Right kidney (tissue), 1 donor: ENCODE measurements at regions not wholly inside any gene's neighbourhood (a gene's known extent, or its start where the extent isn't known, plus 50 kb on each side); places are given as distances from the start of the nearest gene placed in this dataset.
"Not testable (repeated sequence)": the region's sequence is repeated elsewhere in the genome, so short reads cannot be mapped to it uniquely, and the experiment has no call there.

ENCODE experiments used
- DNase-seq: peaks from one replicate; pipeline ENCODE4 v3.0.0-alpha.2; 2016

DNA sequence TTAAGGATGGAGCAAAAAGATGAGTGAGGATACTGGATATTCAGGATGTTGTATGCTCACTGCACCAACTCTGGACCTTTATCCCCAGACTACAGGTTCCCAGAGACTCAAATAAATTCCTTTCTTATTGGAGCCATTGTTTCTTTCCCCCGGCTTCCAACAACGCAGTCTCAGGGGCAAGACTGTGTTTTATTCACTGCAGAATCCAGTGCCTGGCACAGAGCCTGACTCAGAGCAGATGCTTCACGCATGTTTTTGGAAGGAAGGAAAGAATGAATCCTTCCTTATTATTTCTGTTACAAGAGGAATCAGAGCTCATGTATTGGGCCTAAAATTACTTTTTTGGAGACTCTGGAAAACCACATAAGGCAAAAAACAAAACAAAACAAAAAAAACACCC is 96.0 kb upstream of the VGLL4 start:
- DNase-seq: no peak

DNA sequence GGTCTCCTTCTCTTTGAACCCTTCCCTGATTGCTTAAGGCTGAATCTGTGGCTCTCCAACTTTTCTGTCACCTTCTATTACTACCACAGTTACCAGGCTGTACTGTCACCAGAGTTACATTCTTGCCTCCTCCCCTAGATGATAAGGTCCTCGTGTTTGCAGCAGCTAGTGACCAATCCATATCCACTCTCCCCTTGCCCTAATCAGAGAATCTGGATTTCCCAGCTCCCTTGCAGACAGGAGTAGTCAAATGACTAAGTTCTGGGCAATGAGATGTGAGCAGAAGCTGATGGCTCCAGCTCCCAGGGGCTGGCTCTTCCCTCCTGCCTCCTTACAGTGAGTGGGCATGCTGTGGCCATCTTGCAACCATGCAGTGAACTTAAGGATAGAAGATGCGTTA is 95.4 kb upstream of the VGLL4 start:
- DNase-seq: no peak

DNA sequence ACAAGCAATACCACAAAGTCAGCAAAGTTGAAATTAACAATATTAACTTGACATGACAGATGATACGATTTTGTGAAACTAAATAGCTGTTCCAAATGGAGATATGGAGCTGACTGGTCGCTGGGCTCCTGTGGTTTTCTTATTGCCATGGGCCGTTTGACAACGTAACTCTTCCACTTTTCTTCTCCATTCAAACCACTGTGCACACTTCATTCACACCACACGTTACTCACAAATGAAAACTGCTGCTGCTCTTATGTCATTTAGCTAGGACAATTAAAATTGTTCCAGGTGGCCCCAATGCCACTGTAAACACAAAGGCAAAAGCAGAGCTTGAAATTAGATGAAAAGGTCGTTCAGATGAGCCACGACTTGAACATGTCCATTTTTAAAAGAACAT is 94.0 kb upstream of the VGLL4 start:
- DNase-seq: no peak

DNA sequence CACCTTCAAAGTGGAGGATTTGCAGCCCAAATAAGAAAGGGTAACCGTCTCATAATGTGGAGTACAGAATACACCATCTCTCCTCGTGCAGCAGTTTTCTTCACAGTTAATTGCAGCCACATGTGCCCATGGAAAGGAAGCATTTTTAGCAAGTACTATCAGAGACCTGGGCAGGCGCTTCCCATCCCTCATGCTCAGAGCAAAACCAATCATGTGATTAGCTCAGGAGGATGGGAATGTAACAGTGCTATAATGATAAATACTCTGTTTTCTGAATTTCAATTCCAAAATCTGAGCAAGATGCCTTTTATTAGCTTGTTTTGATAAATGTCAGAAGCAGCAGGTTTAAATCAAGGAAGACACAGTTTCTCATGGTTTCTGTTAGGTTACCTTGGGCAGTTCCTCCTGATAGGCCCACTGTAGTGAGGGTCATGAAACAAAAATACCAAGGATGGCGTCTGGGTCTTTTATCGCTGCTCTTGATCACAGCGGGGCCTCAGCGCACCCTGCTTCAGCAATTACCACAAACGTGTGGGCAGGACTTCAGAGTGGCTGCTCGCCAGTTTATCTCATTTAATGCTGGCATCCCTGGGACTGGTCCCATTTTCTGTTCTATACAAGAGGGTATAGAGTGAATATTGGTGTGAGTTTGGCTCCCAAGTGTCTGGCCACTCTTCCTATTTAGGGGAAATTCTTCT is 92.6 kb upstream of the VGLL4 start:
- DNase-seq: no peak

DNA sequence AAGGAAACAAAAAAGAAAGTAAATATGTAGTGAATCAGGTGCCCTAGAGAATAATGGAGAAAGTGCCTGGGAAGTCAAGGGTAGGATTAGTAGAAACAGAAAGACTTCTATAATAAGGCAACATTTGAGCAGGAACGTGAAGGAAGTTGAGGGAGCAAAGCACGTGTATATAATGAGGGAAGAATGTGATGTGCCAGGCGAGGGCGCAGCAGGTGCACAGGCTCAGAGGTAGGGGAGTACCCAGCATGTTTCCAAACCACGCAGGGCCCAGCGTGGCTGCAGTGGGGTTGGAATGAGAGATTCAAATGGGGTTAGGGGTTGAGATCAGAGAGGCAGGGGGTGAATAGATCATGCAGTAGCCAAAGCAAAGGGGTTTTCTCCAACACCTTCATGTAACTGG is 91.9 kb upstream of the VGLL4 start:
- DNase-seq: no peak

DNA sequence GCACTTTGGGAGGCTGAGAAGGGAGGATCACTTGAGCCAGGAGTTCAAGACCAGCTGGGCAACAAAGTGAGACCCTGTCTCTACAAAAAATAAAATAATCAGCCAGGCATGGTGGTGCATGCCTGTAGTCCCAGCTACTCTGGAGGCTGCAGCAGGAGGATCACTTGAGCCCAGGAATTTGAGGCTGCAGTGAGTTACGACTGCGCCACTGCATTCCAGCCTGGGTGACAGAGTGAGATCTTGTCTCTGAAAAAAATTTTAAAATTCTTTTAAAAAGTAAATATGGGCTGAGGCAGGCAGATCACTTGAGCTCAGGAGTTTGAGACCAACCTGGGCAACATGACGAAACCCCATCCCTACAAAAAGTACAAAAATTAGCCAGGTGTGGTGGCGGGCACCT is 91.4 kb upstream of the VGLL4 start:
- not testable (repeated sequence) for DNase-seq

DNA sequence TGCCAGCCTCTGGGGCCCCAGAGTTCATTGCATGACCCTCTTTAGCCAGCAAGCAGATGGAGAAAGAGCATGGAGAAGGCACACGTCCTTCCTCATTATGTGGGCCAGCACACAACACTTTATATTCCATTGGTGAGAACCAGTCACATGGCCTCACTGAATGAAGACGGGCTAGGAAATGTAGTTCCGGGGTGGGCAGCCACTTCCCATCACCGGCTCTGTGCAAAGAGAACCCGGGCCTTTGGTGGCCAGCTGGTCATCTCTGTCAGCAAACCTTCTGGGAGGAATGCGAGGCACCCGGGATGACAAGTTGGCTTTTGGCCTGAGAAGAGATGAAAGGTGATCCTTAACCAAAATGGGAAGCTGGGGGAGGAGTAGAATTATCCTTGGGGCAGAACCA is 90.2 kb upstream of the VGLL4 start:
- DNase-seq: no peak

DNA sequence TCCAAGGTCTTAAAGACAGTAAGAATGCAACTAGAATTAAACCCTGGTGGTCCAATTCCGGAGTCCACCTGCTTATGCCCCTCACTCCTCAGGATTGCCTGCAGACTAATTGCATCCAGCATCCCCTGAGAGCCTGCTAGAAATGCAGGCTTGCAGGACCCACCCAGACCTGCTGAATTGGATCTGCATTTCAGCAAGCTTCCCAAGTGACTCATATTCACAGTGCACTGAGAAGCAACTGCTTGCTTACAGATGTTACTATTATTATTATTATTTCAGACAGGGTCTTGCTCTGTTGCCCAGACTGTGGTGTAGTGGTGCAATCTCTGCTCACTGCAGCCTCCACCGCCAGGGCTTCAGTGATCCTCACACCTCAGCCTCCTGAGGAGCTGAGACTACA is 83.5 kb upstream of the VGLL4 start:
- DNase-seq: no peak

DNA sequence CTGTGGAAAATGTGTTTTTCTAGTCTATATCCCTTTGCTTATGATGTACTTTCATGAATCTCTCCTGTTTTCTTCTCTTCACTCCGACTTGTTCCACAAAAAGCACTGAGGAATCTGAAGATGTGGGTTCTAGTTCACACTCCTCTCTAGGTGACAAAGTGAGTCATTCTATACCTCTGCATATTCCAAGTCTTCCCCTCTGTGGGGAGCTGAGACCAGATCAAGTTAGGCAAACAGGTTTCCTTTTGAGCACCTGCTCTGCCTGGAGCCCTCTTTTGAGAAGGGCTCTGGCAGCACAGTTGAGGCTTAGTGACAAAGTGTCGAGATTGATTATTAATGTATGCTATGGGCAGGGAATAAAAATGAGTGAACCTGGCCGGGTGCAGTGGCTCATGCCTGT is 82.4 kb upstream of the VGLL4 start:
- DNase-seq: no peak

DNA sequence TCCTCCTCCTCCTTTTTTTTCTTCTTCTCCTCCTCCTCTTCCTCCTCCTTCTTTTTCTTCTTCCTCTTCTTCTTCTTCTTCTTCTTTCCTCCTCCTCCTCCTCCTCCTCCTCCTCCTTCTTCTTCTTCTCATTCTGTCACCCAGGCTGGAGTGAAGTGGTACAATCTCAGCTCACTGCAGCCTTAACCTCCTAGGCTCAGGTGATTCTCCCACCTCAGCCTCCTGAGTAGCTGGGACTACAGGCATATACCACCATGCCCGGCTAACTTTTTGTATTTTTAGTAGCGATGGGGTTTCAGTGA is 81.6 kb upstream of the VGLL4 start:
- not testable (repeated sequence) for DNase-seq

DNA sequence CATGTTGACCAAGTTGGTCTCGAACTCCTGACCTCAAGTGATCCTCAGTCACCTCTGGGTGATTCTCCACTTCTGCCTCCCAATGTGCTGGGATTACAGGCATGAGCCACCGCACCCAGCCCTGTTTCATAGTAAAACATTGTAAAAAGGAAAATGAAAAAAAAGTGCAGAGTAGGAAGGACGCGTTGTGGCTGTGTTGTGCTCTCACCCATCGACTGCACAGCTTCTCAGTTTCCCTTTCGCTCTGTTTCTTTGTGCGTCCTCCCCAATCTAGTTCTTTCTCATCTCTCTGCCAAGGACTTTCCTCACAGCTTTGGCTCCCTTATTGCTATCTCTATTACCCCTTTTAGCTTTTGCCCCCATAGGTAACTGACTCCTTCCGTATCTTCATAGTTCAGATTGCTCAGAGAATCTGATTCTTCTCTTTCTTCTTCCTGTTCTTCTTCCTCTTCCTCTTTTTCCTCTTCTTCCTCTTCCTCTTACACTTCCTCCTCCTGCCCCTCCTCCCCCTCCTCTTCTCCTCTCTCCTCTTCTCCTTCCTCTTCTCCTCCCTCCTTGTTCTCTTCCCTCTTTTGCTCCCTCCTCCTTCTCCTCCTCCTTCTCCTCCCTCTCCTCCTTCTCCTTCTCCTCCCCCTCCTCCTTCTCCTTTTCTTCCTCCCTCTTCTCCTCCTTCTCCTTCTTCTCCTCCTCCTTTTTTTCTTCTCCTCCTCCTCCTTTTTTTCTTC is 81.1 kb upstream of the VGLL4 start:
- no peak for DNase-seq

DNA sequence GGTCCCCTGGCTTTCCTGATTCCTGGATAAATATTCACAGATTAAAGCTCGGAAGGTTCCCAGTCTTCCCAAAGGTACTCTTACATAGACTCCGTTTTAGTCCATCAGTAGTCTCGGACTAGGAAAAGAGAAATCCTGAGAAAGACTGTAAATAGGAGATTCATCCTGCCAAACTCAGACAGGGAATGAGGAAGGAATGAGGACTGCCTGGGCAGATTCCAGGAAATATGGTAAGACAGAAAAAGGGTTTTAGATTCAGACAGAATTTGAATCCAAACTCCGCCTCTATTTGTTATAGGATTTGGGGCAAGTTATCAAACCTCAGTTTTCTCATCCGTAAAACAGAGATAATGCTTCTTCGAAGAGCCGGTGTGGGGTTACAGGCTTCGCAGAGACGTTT is 77.8 kb upstream of the VGLL4 start:
- no peak for DNase-seq

DNA sequence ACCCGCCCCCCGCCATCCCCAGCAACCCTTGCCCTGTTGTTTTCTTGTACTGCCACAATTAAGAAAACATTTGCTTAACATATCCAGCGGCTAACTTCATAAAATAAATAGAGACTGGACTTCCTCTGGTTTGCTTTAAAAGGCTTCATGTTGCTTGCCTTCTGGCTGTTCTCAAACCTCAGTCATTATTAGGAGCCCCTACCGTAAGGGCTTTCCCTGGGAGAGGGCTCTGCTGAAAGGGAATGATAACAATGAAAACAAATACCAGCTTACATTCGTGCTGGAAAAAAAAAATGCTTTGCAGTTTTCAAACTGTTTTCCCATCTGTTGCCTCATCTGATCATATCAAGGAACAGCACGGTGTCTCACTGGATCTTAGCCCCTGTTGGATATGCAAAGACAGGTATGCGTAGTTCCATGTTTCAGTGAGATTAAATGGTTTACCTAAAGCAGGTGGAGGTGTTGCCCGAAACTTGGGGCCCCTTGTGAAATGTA is 77.2 kb upstream of the VGLL4 start:
- DNase-seq: no peak

DNA sequence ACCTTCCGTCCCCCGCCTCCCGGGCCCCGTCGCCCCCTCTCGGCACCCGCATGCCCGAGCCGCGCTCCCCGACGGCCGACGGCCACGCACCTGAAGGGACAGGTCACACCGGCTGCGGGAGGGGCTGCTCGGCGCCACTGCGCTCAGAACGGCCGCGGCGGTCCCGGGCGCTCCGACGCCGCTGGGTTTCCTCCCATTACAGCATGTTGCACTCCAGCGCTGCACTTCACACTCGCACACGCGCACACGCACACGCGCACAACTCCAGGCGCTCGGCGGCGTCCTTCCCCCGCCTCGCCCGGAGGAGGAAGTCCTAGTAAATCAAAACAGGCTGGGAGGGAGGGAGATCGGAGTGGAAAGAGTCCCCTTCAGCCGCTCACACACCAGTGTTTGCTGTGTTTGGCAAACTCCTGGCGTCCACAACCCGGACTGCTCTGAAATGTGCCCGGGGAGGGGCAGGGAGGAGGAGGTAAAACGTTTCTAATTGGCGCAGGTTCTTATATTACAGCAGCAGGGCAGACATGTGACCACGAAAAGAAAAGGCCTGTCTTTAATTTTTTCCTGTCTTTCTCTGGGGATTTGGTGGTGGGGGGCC is 76.7 kb upstream of the VGLL4 start:
- peak; percentile 93 for DNase-seq

DNA sequence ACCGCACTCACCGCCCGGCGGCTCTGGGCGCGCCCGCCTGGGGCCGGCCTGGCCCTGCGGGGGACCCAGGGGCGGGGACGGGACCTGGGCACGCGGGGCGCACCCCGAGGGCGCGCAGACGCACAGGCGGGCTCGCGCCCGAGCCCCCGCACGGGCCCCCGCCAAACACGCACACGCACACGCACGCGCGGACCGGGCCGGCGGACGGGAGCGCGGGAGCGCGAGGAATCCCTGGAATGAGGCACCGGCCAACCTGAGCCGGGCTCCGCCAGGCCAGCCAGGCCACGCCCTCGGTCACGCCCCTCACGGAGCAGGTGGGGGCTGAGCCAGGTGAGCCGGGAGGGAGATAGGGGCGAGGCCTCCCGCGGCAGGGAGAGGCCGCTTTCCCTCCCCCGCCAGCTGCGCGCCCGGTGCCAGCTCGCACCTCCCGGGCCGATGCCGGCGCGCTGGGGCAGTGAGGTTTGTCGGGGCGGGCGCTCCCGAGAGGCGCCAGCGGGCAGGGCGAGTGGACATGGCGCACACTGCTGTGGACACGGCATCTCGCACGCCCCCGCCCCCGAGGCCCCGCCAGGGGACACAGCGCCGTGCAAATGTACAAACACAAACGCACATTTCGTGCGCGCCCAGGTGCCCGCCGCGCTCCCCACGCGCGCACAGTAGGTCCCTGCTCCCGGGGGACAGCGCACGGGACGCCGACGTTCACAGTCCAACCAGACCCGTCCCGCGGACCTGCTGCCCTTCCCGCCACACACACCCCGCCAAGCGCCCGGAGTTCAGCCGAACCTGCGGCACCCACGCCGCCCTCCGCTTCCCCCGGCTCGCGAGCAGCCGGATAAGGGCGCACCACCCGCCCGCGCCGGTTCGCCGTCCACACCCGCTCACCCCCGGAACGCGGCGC is 75.9 kb upstream of the VGLL4 start:
- DNase-seq: peak; percentile 94

DNA sequence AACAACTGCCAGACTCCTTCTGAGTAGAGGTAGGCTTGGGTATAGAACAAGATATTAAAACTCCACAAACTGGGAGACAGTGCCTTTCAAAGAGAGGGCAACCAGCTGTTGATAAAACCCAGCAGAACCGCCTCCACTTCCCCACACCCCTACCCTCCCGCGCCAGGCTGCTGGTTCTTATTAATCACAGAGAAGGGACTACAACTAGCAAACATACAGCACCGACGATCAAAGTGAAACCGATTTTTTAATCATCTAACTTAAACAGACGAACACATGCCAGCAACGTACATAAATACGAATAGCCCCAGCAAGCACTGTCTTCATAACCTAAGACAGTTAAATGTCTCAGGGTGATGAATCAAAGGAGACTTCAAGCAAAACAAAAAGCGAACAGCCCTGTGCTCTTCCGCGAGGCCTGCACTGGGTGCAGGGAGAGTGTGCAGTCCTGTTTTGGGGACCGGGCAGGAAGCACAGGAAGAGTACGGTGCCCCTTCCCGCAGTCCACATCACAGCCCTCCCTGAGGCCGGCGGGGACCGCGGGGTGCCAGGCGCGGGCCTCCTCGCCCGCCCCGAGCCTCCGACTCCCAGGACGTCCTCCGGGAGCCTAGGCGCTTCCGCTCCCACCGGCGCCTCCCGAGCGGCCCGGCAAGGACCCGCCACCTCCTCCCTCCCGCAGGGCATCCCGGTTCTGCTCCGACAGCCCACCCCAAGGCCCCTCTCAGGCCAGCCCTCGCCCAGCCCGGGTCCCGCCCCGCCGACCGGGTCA is 75.1 kb upstream of the VGLL4 start:
- peak; percentile 90 for DNase-seq

DNA sequence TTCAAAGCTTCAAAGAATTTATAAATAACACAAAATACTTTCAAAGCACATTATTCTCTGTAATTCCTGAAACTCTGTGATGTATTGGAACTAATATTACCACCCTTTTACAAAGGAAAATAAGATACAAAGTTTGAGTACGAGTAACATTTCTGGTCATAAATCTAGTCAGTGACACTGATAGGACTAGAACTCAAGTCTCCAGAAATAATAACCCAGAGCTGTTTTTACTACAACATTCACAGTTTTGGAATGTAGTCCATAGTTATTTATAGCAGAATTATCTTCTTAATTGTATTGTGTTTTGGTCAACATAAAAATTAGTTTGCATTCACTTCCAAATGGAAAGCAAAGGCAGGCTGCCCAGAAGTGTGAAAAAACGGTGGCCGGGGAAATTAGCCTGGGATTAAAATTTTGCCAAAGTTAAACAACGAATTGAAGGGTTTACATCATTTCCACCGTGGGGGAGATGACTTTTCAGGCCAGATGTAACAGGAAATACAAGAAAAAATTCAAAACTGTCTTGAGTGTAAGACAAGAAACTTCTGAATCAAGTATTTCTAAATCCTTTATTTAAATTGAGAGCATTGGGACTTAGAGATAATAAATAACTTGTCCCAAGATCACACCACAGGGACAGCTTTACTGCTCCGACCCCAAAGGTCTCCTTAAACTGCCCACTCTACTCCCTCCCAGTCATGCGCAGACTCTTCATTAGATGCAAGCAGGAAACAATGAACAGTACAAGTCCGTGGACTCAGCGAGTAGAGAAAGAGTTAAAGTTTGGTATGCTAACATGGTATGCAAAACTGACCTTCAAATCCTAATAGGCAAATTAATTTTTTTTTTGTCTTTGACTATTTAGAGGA is 74.3 kb upstream of the VGLL4 start:
- no peak for DNase-seq

DNA sequence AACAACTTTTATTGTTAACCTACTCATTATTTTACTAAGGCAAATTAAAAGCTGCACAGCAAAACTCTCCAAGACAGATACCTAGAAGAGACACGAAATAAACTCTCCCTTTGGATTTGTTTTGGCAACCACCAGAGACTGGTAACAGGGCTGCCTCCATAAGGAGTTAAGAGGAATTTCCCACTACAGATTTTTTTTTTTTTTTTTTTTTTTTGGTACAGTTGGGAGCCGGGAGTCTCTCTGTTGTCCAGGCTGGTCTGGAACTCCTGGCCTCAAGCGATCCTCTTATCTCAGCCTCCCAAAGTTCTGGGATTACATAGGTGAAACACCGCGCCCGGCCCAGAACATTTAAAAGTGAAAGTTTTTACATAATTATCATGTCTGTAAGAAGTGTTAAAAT is 73.6 kb upstream of the VGLL4 start:
- DNase-seq: no peak

DNA sequence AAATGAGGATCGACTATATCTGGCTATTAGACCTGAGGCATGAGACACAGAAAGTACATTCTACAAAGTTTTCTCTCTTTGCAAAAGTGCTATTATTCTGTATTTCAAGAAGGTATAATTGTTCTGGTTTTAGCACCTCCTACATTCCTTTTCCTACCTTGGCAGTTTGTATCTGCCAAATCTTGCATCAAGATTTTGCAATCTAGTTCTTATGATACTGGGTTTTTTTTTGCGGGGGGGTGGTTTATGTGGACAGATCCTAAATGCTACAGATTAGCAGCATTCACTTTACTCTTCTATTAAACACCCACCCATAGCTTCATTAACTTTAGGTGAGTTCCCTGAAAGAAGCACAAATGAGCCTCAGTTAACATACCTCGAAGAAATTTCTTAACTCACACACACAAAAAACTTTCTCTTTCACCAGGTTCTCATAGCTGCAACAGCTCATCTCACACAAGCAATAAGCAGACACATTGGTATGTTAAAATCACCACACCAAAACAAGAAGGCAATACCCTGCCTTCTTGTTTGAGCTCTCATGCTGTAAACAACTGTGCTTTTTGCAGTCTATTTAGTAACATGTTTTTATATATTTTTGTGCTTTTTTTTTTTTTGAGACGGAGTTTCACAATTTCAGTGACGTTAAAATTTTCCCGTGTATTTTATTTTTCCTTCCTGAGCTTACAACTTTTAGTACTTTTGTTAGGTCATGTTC is 73.0 kb upstream of the VGLL4 start:
- DNase-seq: no peak

DNA sequence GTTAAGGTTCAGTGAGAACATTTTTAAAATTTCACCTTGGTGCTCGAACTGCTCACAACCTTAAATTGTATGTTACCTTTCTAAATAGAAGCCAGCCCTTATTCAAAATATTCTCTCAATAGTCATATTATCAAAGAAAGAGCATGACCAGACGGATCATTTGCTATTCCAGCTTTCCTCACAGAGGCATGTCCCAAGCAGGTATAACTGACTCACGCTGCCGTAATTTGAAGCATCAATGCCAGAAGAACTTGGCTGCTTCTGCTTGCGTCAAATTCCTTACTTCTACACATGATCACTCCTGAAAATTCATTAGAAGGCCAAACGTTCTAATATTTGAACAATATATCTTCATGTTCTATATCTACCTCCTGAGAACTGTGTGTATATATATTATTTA is 69.5 kb upstream of the VGLL4 start:
- no peak for DNase-seq
